PC-3 (cell line): ENCODE measurements at regions not wholly inside any gene's neighbourhood (a gene's known extent, or its start where the extent isn't known, plus 50 kb on each side); places are given as distances from the start of the nearest gene placed in this dataset.

ENCODE experiments used
- EZH2 ChIP-seq: fragments of 300-600 bp; sonication (generic); IDR thresholded peaks from one replicate; pipeline ENCODE4 v1.6.1; 2017; ENCODE audit warnings: antibody characterized with exemption, mild to moderate bottlenecking, low read length; ENCODE audit not compliant: unreplicated experiment
- TF ChIP-seq, protein P1 (sequence below): fragments of 300-600 bp; sonication (generic); conservative IDR thresholded peaks from 2 replicates; pipeline ENCODE4 v1.5.1; 2017; ENCODE audit warnings: antibody characterized with exemption, low read depth, mild to moderate bottlenecking, low read length

DNA sequence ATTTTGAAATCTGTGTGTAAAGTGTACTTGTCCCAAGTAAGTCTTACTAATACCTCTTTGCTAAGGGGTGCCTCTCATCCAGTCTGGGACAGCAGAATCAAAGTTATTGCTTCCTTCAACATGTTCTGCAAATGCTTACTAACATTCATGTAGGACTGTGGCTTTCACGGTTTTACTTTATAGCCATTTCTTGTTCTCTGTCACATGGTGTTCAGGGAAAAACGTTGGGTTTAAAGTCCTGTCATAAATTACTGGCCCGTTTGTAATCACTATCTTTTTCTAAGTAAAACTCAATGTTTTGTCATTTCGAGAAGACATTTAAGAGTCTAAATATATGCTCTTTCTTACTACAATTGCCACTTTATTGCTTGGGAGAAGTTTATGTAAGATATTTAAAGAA is 321.1 kb downstream of the STIM2 start:
- TF ChIP-seq, protein P1, sequence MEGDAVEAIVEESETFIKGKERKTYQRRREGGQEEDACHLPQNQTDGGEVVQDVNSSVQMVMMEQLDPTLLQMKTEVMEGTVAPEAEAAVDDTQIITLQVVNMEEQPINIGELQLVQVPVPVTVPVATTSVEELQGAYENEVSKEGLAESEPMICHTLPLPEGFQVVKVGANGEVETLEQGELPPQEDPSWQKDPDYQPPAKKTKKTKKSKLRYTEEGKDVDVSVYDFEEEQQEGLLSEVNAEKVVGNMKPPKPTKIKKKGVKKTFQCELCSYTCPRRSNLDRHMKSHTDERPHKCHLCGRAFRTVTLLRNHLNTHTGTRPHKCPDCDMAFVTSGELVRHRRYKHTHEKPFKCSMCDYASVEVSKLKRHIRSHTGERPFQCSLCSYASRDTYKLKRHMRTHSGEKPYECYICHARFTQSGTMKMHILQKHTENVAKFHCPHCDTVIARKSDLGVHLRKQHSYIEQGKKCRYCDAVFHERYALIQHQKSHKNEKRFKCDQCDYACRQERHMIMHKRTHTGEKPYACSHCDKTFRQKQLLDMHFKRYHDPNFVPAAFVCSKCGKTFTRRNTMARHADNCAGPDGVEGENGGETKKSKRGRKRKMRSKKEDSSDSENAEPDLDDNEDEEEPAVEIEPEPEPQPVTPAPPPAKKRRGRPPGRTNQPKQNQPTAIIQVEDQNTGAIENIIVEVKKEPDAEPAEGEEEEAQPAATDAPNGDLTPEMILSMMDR = no peak
- TF ChIP-seq EZH2 = no peak
